ENCODE measurements at regions not wholly inside any gene's neighbourhood (a gene's known extent, or its start where the extent isn't known, plus 50 kb on each side); places are given as distances from the start of the nearest gene placed in this dataset.

DNA sequence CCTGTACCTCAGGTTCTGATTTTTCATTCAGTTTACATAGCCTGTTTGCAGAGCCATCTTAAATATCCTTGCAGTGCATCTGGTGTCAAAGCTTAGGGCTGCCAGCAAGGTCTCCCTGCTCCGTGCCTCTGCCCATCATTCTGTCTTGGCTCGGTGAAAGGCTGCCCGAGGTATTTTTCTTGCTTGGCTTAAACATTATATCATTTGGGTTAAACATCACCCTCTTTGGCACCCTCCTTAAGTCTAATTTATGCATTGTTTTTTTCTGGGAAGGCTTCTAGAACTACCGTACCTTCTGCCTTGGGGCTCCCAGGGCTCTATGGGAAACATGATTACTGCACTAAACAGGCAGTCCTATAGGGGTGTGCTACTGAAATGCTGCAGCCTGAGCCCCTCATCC, 158.6 kb upstream of the CELF4 start:
- Histone ChIP-seq H3K27me3 (ENCODE audit: control insufficient read depth, insufficient read depth, low read length) (no peaks in the 10 kb centered on the region), H3K4me3 (ENCODE audit: insufficient read depth, low read depth, low read length) (no peak overlapping the region), H3K36me3 (replicated peaks; ENCODE audit: control insufficient read depth, insufficient read depth, low read length) (no peaks in the 10 kb centered on the region)
- no peak for DNase-seq

GRCh38 chr18:37721544-37722522, 156.2 kb upstream of the CELF4 start:
- no peaks in the 10 kb centered on the region for H3K36me3 ChIP-seq (replicated peaks; ENCODE audit: control insufficient read depth, insufficient read depth, low read length)
- no peak for DNase-seq
- no peaks in the 10 kb centered on the region for H3K27me3 ChIP-seq (ENCODE audit: control insufficient read depth, insufficient read depth, low read length)
- no peak overlapping the region for H3K4me3 ChIP-seq (ENCODE audit: insufficient read depth, low read depth, low read length)

DNA sequence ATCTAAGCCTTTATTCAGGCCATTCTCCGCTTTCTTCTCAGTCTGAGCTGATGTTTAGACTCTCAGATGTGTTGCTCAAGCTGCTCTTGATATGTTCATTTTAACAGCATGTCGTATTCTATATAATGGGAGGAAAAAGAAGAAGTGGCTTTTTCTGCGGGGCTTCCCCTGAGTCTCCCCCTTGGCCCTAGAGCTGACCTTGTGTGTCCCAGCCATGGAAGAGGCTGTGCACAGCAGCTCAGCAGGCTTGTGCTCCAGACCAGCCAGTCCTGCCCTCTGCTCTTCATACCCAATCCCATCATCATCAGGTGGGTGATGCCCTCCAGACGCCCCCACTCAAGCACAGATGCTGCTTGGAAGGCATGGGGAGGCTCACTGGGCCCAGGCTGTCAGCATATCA, 155.1 kb upstream of the CELF4 start:
- no peaks in the 10 kb centered on the region for H3K27me3 ChIP-seq (ENCODE audit: control insufficient read depth, insufficient read depth, low read length)
- no peak for DNase-seq
- no peaks in the 10 kb centered on the region for H3K36me3 ChIP-seq (replicated peaks; ENCODE audit: control insufficient read depth, insufficient read depth, low read length)
- no peak overlapping the region for H3K4me3 ChIP-seq (ENCODE audit: insufficient read depth, low read depth, low read length)

GRCh38 chr18:37717656-37718055, 152.1 kb upstream of the CELF4 start:
- Histone ChIP-seq H3K4me3 (ENCODE audit: insufficient read depth, low read depth, low read length) (no peak overlapping the region), H3K36me3 (replicated peaks; ENCODE audit: control insufficient read depth, insufficient read depth, low read length) (no peaks in the 10 kb centered on the region), H3K27me3 (ENCODE audit: control insufficient read depth, insufficient read depth, low read length) (no peaks in the 10 kb centered on the region)
- DNase-seq: no peak

DNA sequence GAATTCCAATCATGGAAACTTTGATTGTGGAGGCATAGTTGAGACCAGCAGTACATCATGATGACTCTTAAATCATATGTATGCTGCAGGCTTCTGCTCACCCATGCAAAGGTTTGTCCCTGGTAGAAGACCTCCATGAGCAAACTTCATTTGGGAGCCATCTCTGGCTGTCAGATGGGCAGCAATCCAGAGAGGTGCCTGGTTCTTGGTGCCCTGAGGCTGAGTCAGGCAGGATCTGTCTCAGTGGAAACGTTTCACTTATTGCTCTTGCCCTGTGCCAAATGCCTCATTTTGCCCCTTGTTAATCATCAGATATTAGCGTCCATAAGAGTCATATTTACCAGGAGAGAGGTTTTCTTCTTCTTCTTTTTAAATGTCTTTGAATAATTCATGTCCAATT, 151.5 kb upstream of the CELF4 start:
- Histone ChIP-seq H3K27me3 (ENCODE audit: control insufficient read depth, insufficient read depth, low read length) (no peaks in the 10 kb centered on the region), H3K36me3 (replicated peaks; ENCODE audit: control insufficient read depth, insufficient read depth, low read length) (no peaks in the 10 kb centered on the region), H3K4me3 (ENCODE audit: insufficient read depth, low read depth, low read length) (no peak overlapping the region)
- DNase-seq: no peak

DNA sequence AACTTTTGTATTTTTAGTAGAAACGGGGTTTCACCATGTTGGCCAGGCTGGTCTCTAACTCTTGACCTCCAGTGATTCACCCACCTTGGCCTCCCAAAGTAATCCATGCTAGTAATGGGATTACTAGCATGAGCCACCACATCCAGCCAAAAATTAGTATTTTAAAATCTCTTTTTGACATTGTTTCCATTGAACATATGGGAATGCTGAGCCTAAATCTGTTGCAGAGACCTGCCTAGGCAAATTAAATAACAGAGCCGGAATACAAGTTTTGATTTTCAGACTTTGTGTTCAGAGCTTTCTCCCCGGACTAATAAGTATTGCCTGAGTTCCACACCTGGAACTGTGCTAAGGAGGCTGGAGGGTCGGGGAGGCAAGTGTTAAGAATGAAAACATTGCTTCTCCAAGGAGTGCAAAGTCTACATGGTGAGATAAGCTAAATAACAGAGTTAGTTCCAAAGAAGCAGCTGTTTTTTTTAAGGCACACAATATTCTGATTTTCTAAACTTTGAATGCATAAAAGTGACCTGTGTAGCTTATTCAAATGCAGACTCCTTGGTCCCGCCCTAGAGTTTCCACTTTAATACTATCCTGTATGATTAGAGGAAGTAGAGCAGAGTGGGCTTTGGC, 150.6 kb upstream of the CELF4 start:
- Histone ChIP-seq H3K27me3 (ENCODE audit: control insufficient read depth, insufficient read depth, low read length) (no peaks in the 10 kb centered on the region), H3K36me3 (replicated peaks; ENCODE audit: control insufficient read depth, insufficient read depth, low read length) (no peaks in the 10 kb centered on the region), H3K4me3 (ENCODE audit: insufficient read depth, low read depth, low read length) (no peak overlapping the region)
- DNase-seq: no peak

GRCh38 chr18:37714691-37715090, 149.1 kb upstream of the CELF4 start:
- no peaks in the 10 kb centered on the region for H3K27me3 ChIP-seq (ENCODE audit: control insufficient read depth, insufficient read depth, low read length)
- no peaks in the 10 kb centered on the region for H3K36me3 ChIP-seq (replicated peaks; ENCODE audit: control insufficient read depth, insufficient read depth, low read length)
- DNase-seq: no peak
- H3K4me3 ChIP-seq (ENCODE audit: insufficient read depth, low read depth, low read length): no peak overlapping the region

- no peaks in the 10 kb centered on the region for H3K36me3 ChIP-seq (replicated peaks; ENCODE audit: control insufficient read depth, insufficient read depth, low read length)
- no peak for DNase-seq
- H3K27me3 ChIP-seq (ENCODE audit: control insufficient read depth, insufficient read depth, low read length): no peaks in the 10 kb centered on the region
- no peak overlapping the region for H3K4me3 ChIP-seq (ENCODE audit: insufficient read depth, low read depth, low read length)
These were observed 147.2 kb upstream of the CELF4 start for GRCh38 chr18:37712776-37713175.

DNA sequence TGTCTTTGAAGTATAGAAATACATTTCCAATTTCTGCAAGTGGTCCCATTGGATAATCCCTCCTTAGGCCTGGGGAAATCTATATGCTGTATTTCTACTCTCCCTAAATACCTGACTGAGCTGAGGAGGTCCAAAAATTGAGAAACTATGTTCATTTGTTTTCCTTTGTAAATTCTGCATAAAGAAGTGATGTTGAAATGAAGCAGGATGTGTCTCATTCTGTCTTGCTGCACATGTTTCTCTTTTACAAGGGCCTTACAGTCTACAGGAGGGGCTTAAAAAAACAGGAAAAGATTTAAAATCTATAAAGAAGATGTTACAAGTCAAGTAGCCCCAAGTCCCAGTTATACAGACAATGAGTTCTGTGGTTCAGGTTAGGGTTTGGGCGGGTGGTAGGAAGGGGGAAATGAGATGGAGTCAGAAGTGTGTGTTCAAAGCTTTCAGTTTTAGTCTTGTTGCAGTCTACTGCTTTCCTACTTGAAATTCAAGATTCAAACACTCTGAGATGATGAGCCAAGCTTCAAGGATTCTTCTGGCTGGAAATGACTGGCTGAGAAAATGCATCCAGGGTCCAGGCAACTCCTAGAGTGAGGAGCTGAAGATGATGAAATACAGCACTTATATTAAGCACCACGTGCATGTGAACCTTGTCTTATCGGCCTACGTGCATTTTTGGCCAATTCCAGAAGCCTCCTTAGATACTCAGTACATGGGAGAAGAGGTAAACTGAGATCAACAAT, 146.3 kb upstream of the CELF4 start:
- Histone ChIP-seq H3K27me3 (ENCODE audit: control insufficient read depth, insufficient read depth, low read length) (no peaks in the 10 kb centered on the region), H3K36me3 (replicated peaks; ENCODE audit: control insufficient read depth, insufficient read depth, low read length) (no peaks in the 10 kb centered on the region), H3K4me3 (ENCODE audit: insufficient read depth, low read depth, low read length) (no peak overlapping the region)
- DNase-seq: no peak

GRCh38 chr18:37710726-37711125, 145.1 kb upstream of the CELF4 start:
- Histone ChIP-seq H3K36me3 (replicated peaks; ENCODE audit: control insufficient read depth, insufficient read depth, low read length) (no peaks in the 10 kb centered on the region), H3K4me3 (ENCODE audit: insufficient read depth, low read depth, low read length) (no peak overlapping the region), H3K27me3 (ENCODE audit: control insufficient read depth, insufficient read depth, low read length) (no peaks in the 10 kb centered on the region)
- no peak for DNase-seq

DNA sequence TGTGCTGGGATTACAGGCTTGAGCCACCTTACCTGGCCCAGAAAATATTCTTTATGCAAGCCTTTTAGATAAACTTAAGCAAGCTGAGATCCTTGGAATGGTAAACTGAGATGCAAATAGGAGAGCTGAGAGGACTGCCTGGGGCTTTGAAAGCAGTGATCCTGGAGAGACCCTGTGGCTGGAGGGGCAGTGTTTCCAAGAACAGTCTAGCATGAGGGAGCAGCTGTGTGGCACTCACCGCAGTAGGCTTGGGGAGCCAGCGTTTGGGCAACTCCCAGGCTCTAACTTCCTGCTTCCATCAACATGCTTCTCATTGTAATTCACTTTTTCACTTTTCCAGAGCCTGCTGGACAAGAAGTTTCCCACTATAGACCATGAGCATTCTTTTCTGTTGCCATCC, 144.1 kb upstream of the CELF4 start:
- no peaks in the 10 kb centered on the region for H3K36me3 ChIP-seq (replicated peaks; ENCODE audit: control insufficient read depth, insufficient read depth, low read length)
- H3K27me3 ChIP-seq (ENCODE audit: control insufficient read depth, insufficient read depth, low read length): no peaks in the 10 kb centered on the region
- H3K4me3 ChIP-seq (ENCODE audit: insufficient read depth, low read depth, low read length): no peak overlapping the region
- DNase-seq: no peak

DNA sequence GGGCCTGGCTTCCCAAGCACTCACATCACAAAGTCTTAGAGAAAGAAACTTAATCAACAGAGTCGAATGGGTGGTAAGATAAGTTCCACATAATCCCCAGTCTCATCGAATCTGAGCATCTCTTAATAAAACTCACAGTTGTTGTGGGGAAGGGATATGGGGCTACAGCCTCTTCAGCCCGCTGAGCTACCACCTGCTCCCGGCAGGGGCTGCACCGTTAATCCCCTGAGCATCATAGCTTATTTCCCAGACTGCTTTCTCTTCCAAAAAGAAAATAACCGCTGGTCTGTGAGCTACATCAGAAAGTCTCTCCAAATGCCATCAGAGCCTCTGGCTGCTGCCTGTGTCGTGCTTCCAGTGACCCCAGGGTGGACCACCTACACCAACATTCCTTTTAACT, 139.4 kb upstream of the CELF4 start:
- no peaks in the 10 kb centered on the region for H3K36me3 ChIP-seq (replicated peaks; ENCODE audit: control insufficient read depth, insufficient read depth, low read length)
- H3K27me3 ChIP-seq (ENCODE audit: control insufficient read depth, insufficient read depth, low read length): no peaks in the 10 kb centered on the region
- no peak overlapping the region for H3K4me3 ChIP-seq (ENCODE audit: insufficient read depth, low read depth, low read length)
- no peak for DNase-seq

GRCh38 chr18:37702841-37703240, 137.2 kb upstream of the CELF4 start:
- Histone ChIP-seq H3K36me3 (replicated peaks; ENCODE audit: control insufficient read depth, insufficient read depth, low read length) (no peaks in the 10 kb centered on the region), H3K27me3 (ENCODE audit: control insufficient read depth, insufficient read depth, low read length) (no peaks in the 10 kb centered on the region), H3K4me3 (ENCODE audit: insufficient read depth, low read depth, low read length) (no peak overlapping the region)
- DNase-seq: no peak

GRCh38 chr18:37701967-37702366, 136.4 kb upstream of the CELF4 start:
- no peaks in the 10 kb centered on the region for H3K36me3 ChIP-seq (replicated peaks; ENCODE audit: control insufficient read depth, insufficient read depth, low read length)
- no peaks in the 10 kb centered on the region for H3K27me3 ChIP-seq (ENCODE audit: control insufficient read depth, insufficient read depth, low read length)
- no peak overlapping the region for H3K4me3 ChIP-seq (ENCODE audit: insufficient read depth, low read depth, low read length)
- no peak for DNase-seq
